GM23248 (cell line): ENCODE measurements at regions not wholly inside any gene's neighbourhood (a gene's known extent, or its start where the extent isn't known, plus 50 kb on each side); places are given as distances from the start of the nearest gene placed in this dataset.

ENCODE experiments used
- DNase-seq: peaks from one replicate; pipeline ENCODE4 v3.0.0-alpha.2; 2015
- H2AFZ ChIP-seq: fragments of 200-600 bp; sonication (generic); 2 replicates; pipeline ENCODE4 v1.6.1; 2016; ENCODE audit warnings: antibody characterized with exemption
- H3F3A ChIP-seq: fragments of 200-600 bp; sonication (generic); 2 replicates; pipeline ENCODE4 v1.6.1; 2016; ENCODE audit warnings: mild to moderate bottlenecking, antibody characterized with exemption, mixed run types; ENCODE audit not compliant: insufficient read depth
- H3K27ac ChIP-seq: fragments of 200-600 bp; sonication (generic); 2 replicates; pipeline ENCODE4 v1.5.1; 2016; ENCODE audit warnings: mild to moderate bottlenecking
- H3K27me3 ChIP-seq: fragments of 200-600 bp; sonication (generic); replicated peaks from 2 replicates; pipeline ENCODE4 v1.6.1; 2016; ENCODE audit warnings: mild to moderate bottlenecking; ENCODE audit not compliant: insufficient read depth
- H3K36me3 ChIP-seq: fragments of 200-600 bp; sonication (generic); 2 replicates; pipeline ENCODE4 v1.6.1; 2016; ENCODE audit warnings: low read depth, mild to moderate bottlenecking
- H3K4me1 ChIP-seq: fragments of 200-600 bp; sonication (generic); 2 replicates; pipeline ENCODE4 v1.6.1; 2016; ENCODE audit warnings: mild to moderate bottlenecking; ENCODE audit not compliant: insufficient read depth
- H3K4me2 ChIP-seq: fragments of 200-600 bp; sonication (generic); one replicate; pipeline ENCODE4 v1.6.1; 2016; ENCODE audit warnings: mild to moderate bottlenecking; ENCODE audit not compliant: unreplicated experiment
- H3K4me3 ChIP-seq: fragments of 200-600 bp; sonication (generic); 2 replicates; pipeline ENCODE4 v1.5.1; 2016; ENCODE audit warnings: mild to moderate bottlenecking
- H3K79me2 ChIP-seq: fragments of 200-600 bp; sonication (generic); 2 replicates; pipeline ENCODE4 v1.6.1; 2016; ENCODE audit warnings: mild to moderate bottlenecking; ENCODE audit not compliant: insufficient read depth
- H3K9ac ChIP-seq: fragments of 200-600 bp; sonication (generic); 2 replicates; pipeline ENCODE4 v1.6.1; 2016; ENCODE audit warnings: mild to moderate bottlenecking
- H3K9me2 ChIP-seq: fragments of 200-600 bp; sonication (generic); 2 replicates; pipeline ENCODE4 v1.6.1; 2016; ENCODE audit warnings: mixed run types, mild to moderate bottlenecking, moderate library complexity; ENCODE audit not compliant: insufficient read depth
- H3K9me3 ChIP-seq: fragments of 200-600 bp; sonication (generic); one replicate; pipeline ENCODE4 v1.6.1; 2017; ENCODE audit warnings: low read depth
- H4K20me1 ChIP-seq: fragments of 200-600 bp; sonication (generic); 2 replicates; pipeline ENCODE4 v1.6.0; 2016; ENCODE audit not compliant: insufficient read depth
- EZH2 ChIP-seq: fragments of 200-600 bp; sonication (generic); IDR thresholded peaks from 2 replicates; pipeline ENCODE4 v1.6.1; 2018; ENCODE audit warnings: antibody characterized with exemption, mild to moderate bottlenecking; ENCODE audit not compliant: insufficient read depth, poor library complexity, severe bottlenecking
- EZH2phosphoT487 ChIP-seq: fragments of 200-600 bp; sonication (generic); IDR thresholded peaks from 2 replicates; pipeline ENCODE4 v1.6.1; 2018; ENCODE audit warnings: antibody characterized with exemption, moderate library complexity, mild to moderate bottlenecking, low read depth; ENCODE audit not compliant: insufficient read depth
- WGBS, 2 experiments: methylation state at CpG; one replicate each; pipeline ENCODE4 v1.1.6; 2015 to 2017; ENCODE audit warnings: low lambda C conversion rate in 2 of 2, low coverage in 1 of 2; ENCODE audit errors: missing lambda C conversion rate in 2 of 2; 5-methylcytosine and 5-hydroxymethylcytosine counted together
- in situ Hi-C: fragments of 300-500 bp; cut with MboI; formaldehyde crosslinking; loops from 2 replicates; pipeline ENCODE4 v1.15.0; 2020

GRCh38 chr3:143201045-143201444 lies 81.5 kb downstream of the CHST2 start:
- no peak overlapping the region for H3K9ac ChIP-seq
- peak overlapping the region; percentile 51; the same call in 1 of the 2 replicates for H3K4me3 ChIP-seq
- H3K27me3 ChIP-seq = no peaks in the 10 kb centered on the region
- peaks cover 6% of the 10 kb centered on the region for H3K4me1 ChIP-seq
- 0 out of 2 replicates have a peak overlapping the region, but pooled peaks have one; percentile 70 for H2AFZ ChIP-seq
- H3K9me3 ChIP-seq = no peaks in the 10 kb centered on the region
- H3K9me2 ChIP-seq = no peaks in the 10 kb centered on the region
- WGBS, 2 experiments = 59 to 63% methylated on average over 3 of the region's 3 CpGs
- no peak for TF ChIP-seq EZH2
- no peak for TF ChIP-seq EZH2phosphoT487
- H3K36me3 ChIP-seq = no peaks in the 10 kb centered on the region
- peak overlapping the region; percentile 73 for H3K4me2 ChIP-seq
- H4K20me1 ChIP-seq = no peaks in the 10 kb centered on the region
- no peaks in the 10 kb centered on the region for H3K79me2 ChIP-seq
- peak; percentile 17 for DNase-seq
- in situ Hi-C loops = no loop called here
- H3F3A ChIP-seq = peaks cover 9% of the 10 kb centered on the region; the same call in 1 of the 2 replicates
- no peak overlapping the region for H3K27ac ChIP-seq

DNA sequence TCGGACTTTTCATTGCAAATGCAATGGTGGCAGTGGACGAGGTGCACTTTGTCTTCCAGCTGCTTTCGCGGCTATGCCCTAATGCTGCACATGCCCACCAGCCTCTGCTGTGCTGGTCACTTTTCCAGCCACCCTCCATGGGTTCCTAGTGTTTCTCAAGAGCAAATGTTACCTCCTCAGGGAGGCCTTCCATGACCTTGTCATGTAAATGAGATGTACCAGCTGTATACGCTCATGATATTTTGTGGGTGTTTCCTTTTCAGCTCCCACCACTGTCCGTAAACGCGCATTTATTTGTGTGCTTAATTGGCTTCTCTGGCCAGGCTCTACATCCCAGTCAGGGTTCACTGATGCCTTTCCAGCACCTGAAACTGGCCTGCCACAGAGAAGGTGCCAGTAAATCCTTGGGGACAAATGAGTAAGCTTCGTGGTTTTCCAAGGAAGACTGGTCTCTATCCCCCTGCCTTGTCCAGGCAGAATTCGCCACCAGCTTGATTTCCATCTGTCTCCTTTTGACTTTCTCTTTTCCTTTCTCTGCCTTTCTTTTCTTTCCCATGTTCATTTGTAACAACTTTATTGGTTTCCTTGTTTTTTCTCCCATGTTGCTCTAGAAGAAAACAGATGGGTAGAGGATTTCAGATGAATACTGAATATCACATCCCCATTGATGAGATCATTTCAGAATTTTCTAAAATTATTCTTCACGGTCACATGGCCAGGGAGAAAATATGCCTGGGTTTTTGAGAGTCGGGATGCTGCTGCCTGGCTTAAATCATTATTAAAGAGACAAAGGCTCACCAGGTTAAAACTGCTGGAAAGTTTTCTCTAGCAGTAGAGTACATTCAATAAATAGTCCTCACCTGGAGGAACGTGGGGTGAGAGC lies 82.5 kb downstream of the CHST2 start:
- Histone ChIP-seq H3K79me2 (no peaks in the 10 kb centered on the region), H3K27me3 (no peaks in the 10 kb centered on the region), H3F3A (peaks cover 9% of the 10 kb centered on the region; the same call in 1 of the 2 replicates), H3K9me3 (no peaks in the 10 kb centered on the region), H3K4me2 (no peak overlapping the region), H3K4me3 (no peak overlapping the region), H3K9ac (no peak overlapping the region), H3K27ac (no peak overlapping the region), H3K36me3 (no peaks in the 10 kb centered on the region), H4K20me1 (no peaks in the 10 kb centered on the region), H3K4me1 (peaks cover 8% of the 10 kb centered on the region), H2AFZ (no peak overlapping the region), H3K9me2 (no peaks in the 10 kb centered on the region)
- in situ Hi-C loops = no loop called here
- TF ChIP-seq EZH2 = no peak
- no peak for TF ChIP-seq EZH2phosphoT487
- no peak for DNase-seq
- 77 to 81% methylated on average over 13 of the region's 13 CpGs for WGBS, 2 experiments

DNA sequence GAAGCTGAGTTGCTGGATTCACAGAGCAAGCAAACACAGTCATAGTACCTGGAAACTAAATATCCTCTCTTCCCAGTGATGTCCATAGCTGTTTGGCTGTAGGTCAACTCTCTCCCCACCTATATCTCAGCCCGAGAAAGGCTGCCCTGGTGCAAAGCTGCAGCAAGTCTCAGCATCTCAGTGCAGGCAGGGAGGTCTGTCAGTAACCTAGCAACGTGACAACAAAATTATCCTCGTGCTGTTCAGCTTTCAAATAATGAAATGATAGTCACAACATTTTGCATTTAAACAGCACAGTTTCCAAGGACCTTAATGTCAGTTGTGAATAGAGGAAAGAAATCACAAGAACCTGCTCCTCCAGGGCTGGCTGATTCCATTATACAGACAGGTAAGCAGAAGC lies 83.6 kb downstream of the CHST2 start:
- 62 to 69% methylated on average over 3 of the region's 3 CpGs for WGBS, 2 experiments
- H2AFZ ChIP-seq = no peak overlapping the region
- H3K4me3 ChIP-seq = no peak overlapping the region
- H4K20me1 ChIP-seq = no peaks in the 10 kb centered on the region
- peaks cover 15% of the 10 kb centered on the region for H3F3A ChIP-seq
- H3K9me2 ChIP-seq = no peaks in the 10 kb centered on the region
- no peaks in the 10 kb centered on the region for H3K9me3 ChIP-seq
- H3K36me3 ChIP-seq = no peaks in the 10 kb centered on the region
- no peak for DNase-seq
- TF ChIP-seq EZH2 = no peak
- TF ChIP-seq EZH2phosphoT487 = no peak
- H3K4me2 ChIP-seq = no peak overlapping the region
- H3K9ac ChIP-seq = no peak overlapping the region
- no peak overlapping the region for H3K27ac ChIP-seq
- peaks cover 12% of the 10 kb centered on the region for H3K4me1 ChIP-seq
- in situ Hi-C loops = no loop called here
- no peaks in the 10 kb centered on the region for H3K79me2 ChIP-seq
- no peaks in the 10 kb centered on the region for H3K27me3 ChIP-seq

GRCh38 chr3:143203848-143204247 lies 84.3 kb downstream of the CHST2 start:
- no peak for TF ChIP-seq EZH2
- TF ChIP-seq EZH2phosphoT487 = no peak

More at GRCh38 chr3:143203848-143204247, 84.3 kb downstream of the CHST2 start:
- DNase-seq = peak; percentile 60
- no peaks in the 10 kb centered on the region for H3K36me3 ChIP-seq
- H3K9me3 ChIP-seq = no peaks in the 10 kb centered on the region
- WGBS, 2 experiments = 89 to 97% methylated on average over 3 of the region's 3 CpGs
- no peak overlapping the region for H3K4me2 ChIP-seq
- no peak overlapping the region for H2AFZ ChIP-seq
- H3K9me2 ChIP-seq = no peaks in the 10 kb centered on the region
- H3K27me3 ChIP-seq = no peaks in the 10 kb centered on the region
- in situ Hi-C loops = no loop called here
- no peak overlapping the region for H3K9ac ChIP-seq
- H3K4me1 ChIP-seq = peaks cover 12% of the 10 kb centered on the region
- H3K79me2 ChIP-seq = no peaks in the 10 kb centered on the region
- peaks cover 15% of the 10 kb centered on the region for H3F3A ChIP-seq
- no peak overlapping the region for H3K27ac ChIP-seq
- H4K20me1 ChIP-seq = no peaks in the 10 kb centered on the region
- no peak overlapping the region for H3K4me3 ChIP-seq
